Middle frontal gyrus (tissue), 1 donor: ENCODE measurements at regions not wholly inside any gene's neighbourhood (a gene's known extent, or its start where the extent isn't known, plus 50 kb on each side); places are given as distances from the start of the nearest gene placed in this dataset.
A peak's percentile ranks its signal among the peaks of the same experiment; 100 is the strongest.
"Not testable (repeated sequence)": the region's sequence is repeated elsewhere in the genome, so short reads cannot be mapped to it uniquely, and the experiment has no call there.

ENCODE experiments used
- DNase-seq: peaks from one replicate; pipeline ENCODE4 v3.0.0-alpha.2; 2015; ENCODE audit warnings: low spot score; ENCODE audit errors: extremely low spot score

DNA sequence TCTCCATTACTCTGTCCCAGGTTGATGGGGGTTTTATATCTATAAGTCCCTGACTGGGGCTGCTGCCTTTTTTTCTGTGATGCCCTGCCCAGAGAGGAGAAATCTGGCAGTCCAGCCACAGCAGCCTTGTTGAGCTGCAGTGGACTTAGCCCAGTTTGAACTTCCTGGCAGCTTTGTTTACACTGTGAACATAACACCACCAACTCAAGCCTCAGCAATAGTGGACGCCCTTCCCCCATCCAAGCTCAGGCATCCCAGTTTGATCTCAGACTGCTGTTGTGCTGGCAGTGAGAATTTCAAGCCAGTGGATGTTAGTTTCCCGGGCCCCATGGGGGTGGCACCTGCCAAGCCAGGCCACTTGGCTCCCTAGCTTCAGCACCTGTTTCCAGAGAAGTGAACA, 298.5 kb upstream of the KDM5D start:
- DNase-seq = no peak

DNA sequence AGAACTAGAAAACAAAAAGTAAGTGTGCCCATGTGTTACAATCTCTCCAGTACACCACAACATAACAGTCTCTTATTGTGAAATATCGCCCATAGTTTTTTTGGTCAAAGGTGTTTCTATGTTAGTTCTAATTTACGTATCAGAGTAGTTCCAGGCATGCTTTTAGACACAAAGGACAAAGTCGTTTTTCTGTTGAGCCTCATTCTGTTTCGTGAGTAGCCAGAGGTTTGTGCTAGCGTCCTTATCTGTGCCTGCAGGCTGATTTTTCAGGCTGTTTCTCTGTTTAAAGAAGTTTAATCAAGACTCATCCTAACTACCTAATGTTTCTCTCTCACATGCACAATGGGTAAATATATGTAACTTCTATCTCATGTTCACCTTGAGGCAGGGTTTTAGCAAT, 281.1 kb upstream of the KDM5D start:
- no peak for DNase-seq

DNA sequence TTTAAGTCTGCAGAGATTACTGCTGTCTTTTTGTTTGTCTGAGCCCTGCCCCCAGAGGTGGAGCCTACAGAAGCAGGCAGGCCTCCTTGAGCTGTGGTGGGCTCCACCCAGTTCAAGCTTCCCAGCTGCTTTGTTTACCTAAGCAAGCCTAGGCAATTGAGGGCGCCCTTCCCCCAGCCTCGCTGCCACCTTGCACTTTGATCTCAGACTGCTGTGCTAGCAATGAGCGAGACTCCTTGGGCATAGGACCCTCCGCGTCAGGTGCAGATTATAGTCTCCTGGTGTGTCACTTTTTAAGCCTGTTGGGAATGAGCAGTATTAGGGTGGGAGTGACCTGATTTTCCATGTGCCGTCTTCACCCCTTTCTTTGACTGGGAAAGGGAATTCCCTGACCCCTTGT, 248.9 kb upstream of the KDM5D start:
- not testable (repeated sequence) for DNase-seq

DNA sequence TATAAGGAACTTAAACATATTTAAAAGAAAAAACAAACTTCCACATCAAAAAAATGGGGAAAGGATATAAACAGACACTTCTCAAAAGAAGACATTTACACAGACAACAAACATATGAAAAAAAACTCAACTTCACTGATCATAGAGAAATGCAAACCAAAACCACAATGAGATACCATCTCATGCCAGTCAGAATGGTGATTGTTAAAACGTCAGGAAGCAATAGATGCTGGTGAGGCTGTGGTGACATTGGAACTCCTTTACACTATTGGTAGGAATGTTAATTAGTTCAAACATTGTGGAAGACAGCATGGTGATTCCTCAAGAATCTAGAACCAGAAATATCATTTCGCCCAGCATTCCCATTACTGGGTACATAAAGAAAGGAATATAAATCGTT, 228.5 kb upstream of the KDM5D start:
- no peak for DNase-seq

DNA sequence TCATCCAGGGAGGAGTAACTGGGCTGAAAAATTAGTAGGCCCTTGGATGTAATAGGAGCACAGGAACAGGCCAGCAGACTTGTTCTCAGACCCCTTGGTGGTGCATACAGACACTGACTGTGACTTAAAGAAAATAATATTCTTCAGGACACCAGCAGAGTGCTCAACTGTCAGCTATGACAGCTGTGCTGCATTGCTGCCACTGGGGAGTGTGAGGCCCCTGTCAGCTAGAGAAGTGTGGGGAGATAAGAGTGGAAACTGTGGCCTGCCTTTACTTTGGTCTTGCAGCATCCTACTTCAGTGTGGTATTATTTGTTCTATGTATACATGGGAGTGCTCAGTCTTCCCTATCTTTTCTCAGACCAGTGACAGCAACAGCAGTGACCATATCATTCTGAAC, 203.2 kb upstream of the KDM5D start:
- DNase-seq = no peak

DNA sequence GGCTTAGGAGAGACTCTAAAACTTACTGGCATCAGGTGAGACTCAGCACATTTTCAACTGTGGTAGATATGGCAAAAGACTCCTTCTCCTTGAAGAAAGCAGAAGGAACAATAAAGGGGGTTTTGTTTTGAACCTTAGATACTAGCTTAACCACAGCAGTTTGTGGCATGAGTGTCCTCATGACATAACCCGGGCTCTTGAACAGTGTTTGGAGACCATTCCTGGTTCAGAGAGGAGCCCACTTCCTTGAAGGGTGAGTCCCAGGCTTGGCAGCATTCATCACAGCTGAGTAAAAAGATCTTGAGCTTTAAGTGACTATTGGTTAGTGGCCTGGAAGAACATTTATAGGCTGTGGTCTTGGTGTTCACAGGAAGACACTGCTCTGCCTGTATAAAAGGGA, 154.5 kb upstream of the KDM5D start:
- DNase-seq = no peak

DNA sequence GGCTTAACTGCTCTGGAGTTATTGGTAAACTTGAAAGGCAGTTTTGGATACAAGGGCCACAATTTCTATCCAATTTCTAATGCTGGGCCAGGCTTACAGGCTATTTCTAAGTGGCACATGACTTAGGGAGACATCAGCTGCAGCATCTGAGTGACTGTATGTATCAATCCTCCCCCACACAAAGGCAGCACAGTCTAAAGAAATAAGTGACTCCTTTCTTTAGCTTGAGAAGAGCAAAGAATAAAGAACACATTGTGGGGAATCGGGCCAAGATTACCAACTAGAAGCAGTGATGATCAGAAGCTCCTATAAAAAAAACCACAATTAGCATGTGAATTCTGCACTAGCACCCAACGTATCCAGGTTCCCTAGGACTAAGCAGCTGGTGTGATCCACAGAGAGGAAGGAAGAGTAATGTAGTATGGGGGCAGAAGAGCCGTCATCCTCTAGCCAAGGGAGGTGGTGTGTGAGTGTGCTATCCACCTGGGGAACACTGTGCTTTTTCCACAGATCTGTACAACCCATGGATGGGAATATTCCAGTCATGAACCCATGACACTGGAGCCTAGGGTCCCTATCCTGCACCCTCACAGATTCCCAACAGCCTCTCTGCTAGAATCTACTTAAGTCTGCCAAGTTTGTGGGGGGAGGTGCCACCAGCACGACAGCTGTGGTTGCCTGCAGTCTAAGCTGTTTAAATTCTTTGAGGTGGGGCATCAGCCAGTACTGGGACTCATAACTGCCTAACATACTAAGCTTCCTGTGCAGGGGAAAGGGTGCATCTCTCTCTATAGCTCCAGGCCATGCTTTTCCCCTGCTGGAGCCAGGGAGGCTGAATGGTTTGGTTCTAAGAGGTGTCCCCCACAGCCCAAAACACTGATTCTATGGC, 147.8 kb upstream of the KDM5D start:
- DNase-seq = peak; percentile 19

DNA sequence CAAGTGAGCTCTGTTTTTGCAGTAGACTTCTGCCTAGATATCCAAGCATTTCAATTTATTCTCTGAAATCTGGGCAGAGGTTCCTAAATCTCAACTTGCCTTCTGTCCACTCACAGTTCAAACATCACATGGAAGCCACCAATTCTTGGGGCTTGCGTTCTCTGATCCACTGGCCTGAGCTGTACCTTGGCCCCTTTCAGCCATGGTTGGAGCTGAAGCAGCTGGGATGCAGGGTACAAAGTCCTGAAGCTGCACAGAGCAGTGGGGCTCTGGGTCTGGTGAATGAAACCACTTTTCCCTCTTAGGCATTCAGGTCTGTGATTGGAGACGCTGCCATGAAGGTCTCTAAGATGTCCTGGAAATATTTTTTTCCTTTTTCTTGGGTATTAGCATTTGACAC, 137.6 kb upstream of the KDM5D start:
- DNase-seq = no peak

DNA sequence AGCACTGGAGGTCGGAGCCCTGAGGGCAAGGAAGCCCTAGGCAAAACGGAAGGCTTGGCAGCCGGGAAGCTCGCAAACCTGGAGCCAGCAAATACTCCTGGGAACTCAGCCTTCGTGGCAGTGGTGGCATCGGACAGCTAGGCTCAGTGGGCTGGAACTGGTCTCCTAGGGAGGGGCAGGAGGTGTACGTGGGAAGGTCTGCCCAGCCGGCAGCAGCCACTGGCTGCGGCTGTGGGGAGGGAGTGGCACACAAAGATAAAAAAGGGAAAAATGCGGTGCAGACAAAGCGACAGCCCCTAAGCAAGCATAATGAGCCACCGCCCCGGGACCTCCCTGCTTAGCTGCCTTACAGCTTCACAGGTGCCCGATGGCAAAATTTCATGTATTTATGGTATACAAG, 125.2 kb upstream of the KDM5D start:
- DNase-seq = no peak

DNA sequence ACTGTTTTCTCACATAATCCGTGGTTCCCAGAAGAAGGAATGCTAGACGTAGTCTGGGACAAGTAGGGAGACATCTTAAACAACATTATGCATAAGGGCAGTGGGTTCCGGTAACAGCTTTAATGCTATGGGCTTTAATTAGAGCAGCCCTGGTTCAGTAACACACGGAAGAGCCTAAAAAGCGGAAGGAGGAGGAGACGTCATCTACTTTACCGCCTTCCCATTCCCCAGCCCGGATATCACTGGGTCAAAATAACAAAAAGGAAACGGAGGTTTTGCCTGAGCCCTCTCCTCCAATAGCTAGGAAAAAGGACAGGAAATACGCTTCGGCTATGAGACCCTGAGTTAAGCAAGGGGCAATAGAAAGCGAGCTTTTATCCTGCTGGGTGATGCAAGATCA, 124.8 kb upstream of the KDM5D start:
- DNase-seq = no peak

DNA sequence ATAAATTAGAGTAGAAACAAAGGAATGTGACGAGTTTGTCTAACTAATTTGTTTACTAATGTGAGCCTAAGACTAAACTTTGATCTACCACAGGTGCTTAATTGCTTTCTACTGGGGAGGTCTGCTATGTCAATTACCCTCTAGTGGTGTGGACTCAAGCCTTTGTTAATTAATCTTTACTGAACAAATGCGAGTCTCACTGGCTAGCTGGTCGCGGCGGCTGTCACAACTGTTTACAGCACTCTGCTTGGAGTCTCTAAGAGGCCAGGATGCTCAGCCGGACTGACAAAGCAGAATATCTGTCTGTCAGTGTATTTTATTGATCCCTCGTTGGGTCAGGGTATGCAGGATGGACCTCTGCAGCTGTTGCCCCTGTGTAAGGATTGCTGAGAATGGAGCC, 124.1 kb upstream of the KDM5D start:
- DNase-seq = no peak

DNA sequence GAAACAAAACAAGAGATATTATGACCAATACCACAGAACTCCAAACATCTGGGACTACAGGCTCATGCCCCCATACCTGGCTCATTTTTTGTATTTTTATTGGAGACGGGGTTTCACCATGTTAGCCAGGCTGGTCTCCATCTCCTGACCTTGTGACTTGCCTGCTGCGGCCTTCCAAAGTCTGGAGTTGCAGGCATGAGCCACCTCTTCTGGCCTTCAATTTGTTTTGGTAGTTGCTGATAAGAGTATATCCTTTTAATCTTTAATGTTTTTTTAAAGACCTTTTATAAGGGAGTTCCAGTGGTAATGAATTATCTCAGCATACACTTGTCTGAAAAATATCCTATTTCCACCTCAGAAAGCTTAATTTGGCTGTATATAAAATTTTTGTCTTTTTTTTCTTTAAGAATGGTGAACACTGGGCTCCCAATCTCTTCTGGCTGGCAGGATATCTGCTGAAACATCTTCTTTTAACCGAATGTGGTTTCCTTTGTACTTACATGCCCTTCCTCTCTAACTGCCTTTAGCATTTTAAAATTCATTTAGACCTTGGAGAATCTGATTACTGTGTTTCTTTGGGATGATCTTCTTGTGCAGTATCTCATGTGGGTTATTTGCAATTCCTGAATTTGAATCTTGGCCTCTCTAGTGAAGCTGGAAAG, 112.1 kb upstream of the KDM5D start:
- DNase-seq = no peak

DNA sequence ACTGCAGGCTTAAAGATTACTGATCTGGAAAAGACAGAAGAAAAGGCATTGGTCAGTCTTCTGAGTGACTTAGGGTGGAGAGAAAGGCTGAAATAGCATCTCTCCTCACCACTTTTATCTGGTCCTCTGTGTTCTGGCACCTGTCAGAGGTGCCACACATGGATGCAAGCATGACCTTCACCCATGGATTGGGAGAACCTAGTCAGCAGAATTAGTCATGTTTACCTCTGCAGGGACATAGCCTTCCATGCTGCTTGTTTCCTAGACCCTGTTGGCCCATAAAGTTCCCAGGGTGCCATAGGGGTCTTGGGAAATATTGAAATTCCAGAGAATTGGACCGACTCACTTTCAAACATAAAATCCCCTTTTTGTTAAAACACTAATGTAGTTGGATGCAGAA, 98.4 kb upstream of the KDM5D start:
- no peak for DNase-seq

DNA sequence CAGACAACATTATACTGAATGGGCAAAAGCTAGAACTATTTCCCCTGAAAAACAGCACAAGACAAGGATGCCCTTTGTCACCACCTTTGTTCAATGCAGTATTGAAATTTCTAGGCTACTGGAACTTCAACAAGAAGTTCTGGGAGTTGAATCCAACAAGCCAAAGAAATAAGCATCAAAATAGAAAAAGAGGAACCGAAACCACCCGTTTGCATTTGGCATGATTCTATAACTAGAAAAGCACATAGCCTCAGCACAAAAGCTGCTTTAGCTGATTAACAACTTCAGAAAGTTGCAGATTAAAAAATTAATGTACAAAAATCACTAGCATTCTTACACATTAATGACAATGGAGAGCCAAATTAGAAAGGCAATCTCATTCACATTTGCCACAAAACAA, 79.6 kb upstream of the KDM5D start:
- DNase-seq = no peak

DNA sequence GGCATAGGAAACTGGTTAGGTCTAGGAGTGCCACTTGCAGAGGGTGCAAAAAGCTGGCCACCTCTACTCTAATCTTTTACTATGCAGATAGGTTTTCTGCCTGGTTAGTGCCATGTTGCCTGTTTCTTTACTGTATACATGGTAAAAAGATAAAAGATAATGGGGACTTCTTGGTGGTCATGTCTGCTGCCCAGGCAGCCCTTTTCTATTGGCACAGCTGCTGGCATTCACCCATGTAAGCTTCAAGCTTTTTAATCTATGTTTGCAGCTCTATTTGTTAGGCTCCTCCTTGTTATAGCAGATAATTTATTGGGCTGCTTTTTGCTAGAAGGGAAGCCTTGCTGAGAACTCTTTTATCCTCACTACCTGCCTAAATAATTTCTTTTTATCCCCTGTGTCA, 74.0 kb upstream of the KDM5D start:
- DNase-seq = no peak

DNA sequence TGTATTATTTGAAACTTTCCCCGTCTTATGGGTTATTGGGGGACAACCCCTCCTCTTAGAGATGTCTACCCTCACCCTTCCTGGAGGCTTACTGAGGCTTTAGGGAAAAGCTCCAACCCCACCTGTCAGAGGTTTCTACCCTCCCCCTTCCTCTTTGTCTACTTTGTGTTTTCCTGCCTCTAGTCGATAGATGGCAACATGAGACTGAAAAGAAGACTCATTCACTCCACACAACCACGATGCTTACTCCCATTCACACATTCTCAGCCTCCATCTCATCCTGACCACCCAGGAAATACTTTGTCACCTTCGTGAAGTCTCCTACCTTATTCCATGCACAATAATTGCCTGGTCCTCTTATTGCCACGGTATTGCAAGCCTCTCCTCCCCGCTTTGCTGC, 72.4 kb upstream of the KDM5D start:
- DNase-seq = no peak

DNA sequence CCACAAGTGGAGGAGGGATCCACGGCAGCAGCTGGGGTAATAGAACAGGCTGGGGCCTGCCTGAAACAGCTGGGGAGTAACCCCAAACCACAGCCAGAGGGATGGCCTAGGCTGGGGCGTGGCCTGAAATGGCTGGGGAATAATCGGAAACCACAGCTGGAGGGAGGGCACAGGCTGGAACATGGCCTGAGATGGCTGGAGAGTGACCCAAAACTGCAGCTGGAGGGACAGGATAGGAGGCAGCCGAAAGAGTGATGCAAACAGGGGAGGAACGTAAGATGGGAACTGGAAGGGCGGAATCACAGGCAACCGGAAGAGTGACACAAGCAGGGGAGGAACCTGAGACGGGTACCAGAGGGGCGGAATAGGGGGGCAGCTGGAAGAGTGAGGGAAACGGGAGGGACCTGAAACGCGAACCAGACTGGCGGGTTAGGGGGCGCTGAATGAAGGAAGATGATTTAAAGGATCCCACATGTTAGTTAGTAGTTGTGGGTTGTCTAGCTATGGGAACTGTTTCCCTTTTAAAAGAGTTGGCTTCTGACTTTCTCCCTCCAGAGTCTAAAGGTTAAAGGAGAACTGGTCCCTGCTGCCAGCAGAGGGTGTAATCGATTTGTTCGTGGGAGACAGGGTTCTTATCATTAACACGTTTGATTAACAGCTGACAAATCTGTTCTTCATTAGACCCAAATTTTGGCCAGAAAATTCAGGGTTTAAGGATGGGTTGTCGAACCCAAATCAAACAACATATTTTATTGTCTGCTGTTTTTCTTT, 71.7 kb upstream of the KDM5D start:
- DNase-seq = no peak
